Liver (tissue), 3 donors: ENCODE measurements at regions not wholly inside any gene's neighbourhood (a gene's known extent, or its start where the extent isn't known, plus 50 kb on each side); places are given as distances from the start of the nearest gene placed in this dataset.

Experiments used
- EGR1 ChIP-seq, 2 donors: IDR thresholded peaks; 2 replicates each; pipeline ENCODE4 v1.6.1; 2016 to 2018; ENCODE audit warnings: antibody characterized with exemption in 2 of 2, low read depth in 2 of 2
- NR2F2 ChIP-seq: IDR thresholded peaks from 2 replicates; pipeline ENCODE4 v1.6.1; 2016; ENCODE audit warnings: antibody characterized with exemption
- RAD21 ChIP-seq, 2 donors: IDR thresholded peaks; 2 replicates each; pipeline ENCODE4 v1.6.1; 2016; ENCODE audit warnings: antibody characterized with exemption in 2 of 2, mild to moderate bottlenecking in 2 of 2
- SP1 ChIP-seq: IDR thresholded peaks from 2 replicates; pipeline ENCODE4 v1.6.1; 2018; ENCODE audit warnings: antibody characterized with exemption, mild to moderate bottlenecking
- TAF1 ChIP-seq: conservative IDR thresholded peaks from 2 replicates; pipeline ENCODE4 v1.6.1; 2016; ENCODE audit warnings: antibody characterized with exemption, mild to moderate bottlenecking
- TF ChIP-seq, protein P1 (sequence below): IDR thresholded peaks from 2 replicates; pipeline ENCODE4 v1.6.1; 2016; ENCODE audit warnings: antibody characterized with exemption, mild to moderate bottlenecking
- TF ChIP-seq, protein P2 (sequence below): IDR thresholded peaks from 2 replicates; pipeline ENCODE4 v1.6.1; 2016; ENCODE audit warnings: antibody characterized with exemption
- TF ChIP-seq, protein P3 (sequence below): fragments of 150-350 bp; IDR thresholded peaks from 2 replicates; pipeline ENCODE4 v1.5.1; 2017; ENCODE audit warnings: improper control_type of control experiment, low read depth, low read length; ENCODE audit not compliant: missing input control
- TF ChIP-seq, protein P4 (sequence below): IDR thresholded peaks from 2 replicates; pipeline ENCODE4 v1.6.1; 2016; ENCODE audit warnings: antibody characterized with exemption
- TF ChIP-seq, protein P5 (sequence below): IDR thresholded peaks from 2 replicates; pipeline ENCODE4 v1.6.1; 2016; ENCODE audit warnings: antibody characterized with exemption
- donor health status: healthy.
- donor health status: healthy.

DNA sequence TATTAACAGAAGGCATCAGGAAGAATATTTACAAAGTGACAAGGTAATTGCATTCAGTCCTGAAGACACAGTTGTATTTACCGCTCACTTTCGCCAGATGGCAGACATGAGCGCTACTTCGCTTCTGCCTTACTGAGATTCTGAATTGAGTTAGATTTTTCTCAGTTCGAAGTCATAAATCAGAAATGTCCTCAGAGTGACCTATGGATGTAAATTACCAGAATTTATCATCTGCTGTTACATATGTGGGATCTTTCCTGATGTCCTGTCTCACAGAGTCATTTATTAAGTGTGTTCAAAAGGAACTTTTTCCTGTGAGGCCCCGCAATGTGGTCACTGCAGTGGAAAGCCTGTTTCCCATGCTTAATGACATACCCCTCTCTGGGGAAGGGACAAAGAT is 97.3 kb upstream of the DCLK2 start:
- TF ChIP-seq NR2F2 (no peak), RAD21 (IDR thresholded peaks at IDR 0.05) (peak; percentile 77 to 85), TAF1 (no peak), EGR1 (IDR thresholded peaks at IDR 0.05; ENCODE audit: low read depth in 2 of 2) (no peak), SP1 (no peak)
- TF ChIP-seq, protein P1, sequence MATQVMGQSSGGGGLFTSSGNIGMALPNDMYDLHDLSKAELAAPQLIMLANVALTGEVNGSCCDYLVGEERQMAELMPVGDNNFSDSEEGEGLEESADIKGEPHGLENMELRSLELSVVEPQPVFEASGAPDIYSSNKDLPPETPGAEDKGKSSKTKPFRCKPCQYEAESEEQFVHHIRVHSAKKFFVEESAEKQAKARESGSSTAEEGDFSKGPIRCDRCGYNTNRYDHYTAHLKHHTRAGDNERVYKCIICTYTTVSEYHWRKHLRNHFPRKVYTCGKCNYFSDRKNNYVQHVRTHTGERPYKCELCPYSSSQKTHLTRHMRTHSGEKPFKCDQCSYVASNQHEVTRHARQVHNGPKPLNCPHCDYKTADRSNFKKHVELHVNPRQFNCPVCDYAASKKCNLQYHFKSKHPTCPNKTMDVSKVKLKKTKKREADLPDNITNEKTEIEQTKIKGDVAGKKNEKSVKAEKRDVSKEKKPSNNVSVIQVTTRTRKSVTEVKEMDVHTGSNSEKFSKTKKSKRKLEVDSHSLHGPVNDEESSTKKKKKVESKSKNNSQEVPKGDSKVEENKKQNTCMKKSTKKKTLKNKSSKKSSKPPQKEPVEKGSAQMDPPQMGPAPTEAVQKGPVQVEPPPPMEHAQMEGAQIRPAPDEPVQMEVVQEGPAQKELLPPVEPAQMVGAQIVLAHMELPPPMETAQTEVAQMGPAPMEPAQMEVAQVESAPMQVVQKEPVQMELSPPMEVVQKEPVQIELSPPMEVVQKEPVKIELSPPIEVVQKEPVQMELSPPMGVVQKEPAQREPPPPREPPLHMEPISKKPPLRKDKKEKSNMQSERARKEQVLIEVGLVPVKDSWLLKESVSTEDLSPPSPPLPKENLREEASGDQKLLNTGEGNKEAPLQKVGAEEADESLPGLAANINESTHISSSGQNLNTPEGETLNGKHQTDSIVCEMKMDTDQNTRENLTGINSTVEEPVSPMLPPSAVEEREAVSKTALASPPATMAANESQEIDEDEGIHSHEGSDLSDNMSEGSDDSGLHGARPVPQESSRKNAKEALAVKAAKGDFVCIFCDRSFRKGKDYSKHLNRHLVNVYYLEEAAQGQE = no peak
- TF ChIP-seq, protein P2, sequence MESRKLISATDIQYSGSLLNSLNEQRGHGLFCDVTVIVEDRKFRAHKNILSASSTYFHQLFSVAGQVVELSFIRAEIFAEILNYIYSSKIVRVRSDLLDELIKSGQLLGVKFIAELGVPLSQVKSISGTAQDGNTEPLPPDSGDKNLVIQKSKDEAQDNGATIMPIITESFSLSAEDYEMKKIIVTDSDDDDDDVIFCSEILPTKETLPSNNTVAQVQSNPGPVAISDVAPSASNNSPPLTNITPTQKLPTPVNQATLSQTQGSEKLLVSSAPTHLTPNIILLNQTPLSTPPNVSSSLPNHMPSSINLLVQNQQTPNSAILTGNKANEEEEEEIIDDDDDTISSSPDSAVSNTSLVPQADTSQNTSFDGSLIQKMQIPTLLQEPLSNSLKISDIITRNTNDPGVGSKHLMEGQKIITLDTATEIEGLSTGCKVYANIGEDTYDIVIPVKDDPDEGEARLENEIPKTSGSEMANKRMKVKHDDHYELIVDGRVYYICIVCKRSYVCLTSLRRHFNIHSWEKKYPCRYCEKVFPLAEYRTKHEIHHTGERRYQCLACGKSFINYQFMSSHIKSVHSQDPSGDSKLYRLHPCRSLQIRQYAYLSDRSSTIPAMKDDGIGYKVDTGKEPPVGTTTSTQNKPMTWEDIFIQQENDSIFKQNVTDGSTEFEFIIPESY = no peak
- TF ChIP-seq, protein P3, sequence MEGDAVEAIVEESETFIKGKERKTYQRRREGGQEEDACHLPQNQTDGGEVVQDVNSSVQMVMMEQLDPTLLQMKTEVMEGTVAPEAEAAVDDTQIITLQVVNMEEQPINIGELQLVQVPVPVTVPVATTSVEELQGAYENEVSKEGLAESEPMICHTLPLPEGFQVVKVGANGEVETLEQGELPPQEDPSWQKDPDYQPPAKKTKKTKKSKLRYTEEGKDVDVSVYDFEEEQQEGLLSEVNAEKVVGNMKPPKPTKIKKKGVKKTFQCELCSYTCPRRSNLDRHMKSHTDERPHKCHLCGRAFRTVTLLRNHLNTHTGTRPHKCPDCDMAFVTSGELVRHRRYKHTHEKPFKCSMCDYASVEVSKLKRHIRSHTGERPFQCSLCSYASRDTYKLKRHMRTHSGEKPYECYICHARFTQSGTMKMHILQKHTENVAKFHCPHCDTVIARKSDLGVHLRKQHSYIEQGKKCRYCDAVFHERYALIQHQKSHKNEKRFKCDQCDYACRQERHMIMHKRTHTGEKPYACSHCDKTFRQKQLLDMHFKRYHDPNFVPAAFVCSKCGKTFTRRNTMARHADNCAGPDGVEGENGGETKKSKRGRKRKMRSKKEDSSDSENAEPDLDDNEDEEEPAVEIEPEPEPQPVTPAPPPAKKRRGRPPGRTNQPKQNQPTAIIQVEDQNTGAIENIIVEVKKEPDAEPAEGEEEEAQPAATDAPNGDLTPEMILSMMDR = peak; percentile 77
- TF ChIP-seq, protein P4, sequence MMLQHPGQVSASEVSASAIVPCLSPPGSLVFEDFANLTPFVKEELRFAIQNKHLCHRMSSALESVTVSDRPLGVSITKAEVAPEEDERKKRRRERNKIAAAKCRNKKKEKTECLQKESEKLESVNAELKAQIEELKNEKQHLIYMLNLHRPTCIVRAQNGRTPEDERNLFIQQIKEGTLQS = no peak
- TF ChIP-seq, protein P5, sequence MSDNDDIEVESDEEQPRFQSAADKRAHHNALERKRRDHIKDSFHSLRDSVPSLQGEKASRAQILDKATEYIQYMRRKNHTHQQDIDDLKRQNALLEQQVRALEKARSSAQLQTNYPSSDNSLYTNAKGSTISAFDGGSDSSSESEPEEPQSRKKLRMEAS = no peak
